ENCODE measurements at regions not wholly inside any gene's neighbourhood (a gene's known extent, or its start where the extent isn't known, plus 50 kb on each side); places are given as distances from the start of the nearest gene placed in this dataset.

GRCh38 chr4:41838590-41838989 is 90.1 kb upstream of the PHOX2B start:
- Mint-ChIP-seq H3K27ac (no peak overlapping the region), H3K36me3 (ENCODE audit: low read depth) (no peaks in the 10 kb centered on the region), H3K27me3 (peaks cover 4% of the 10 kb centered on the region), H3K9me3 (no peaks in the 10 kb centered on the region), H3K4me3 (no peak overlapping the region), H3K4me1 (peaks cover 2% of the 10 kb centered on the region)
- no peak for DNase-seq
- no peak for ATAC-seq

DNA sequence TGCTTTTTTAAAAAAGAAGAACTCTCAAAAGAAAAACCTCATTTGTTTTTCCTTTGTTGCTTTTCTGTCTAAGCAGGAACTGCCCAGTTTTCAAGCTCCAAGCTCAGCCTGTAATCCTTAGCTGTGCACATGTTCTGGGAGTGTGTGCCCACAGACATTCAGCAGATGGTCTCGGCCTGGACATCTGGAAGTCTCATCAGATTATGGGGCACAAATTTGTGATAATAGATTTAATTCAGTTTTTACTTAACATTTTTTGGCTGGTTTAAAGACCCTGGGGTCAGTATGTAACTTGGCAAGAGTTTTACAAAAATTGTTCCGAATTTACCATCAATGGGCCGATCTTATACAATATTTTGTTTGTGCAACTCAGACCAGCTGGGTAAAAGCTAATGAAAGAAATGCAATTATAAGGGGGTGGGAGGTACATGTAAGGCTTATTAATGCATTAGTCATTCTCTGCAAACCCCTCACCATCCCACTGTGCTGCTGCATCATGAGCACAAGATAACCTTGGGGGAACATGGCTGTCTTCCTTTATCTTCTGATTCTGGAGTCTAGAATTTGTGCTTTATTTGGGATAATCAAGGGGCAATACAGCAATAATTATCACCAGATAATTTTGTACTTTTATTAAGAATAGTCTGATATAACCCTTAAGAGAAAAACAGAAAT is 86.9 kb upstream of the PHOX2B start:
- no peaks in the 10 kb centered on the region for H3K36me3 Mint-ChIP-seq (ENCODE audit: low read depth)
- peaks cover 6% of the 10 kb centered on the region for H3K27me3 Mint-ChIP-seq
- no peaks in the 10 kb centered on the region for H3K9me3 Mint-ChIP-seq
- no peak overlapping the region for H3K4me3 Mint-ChIP-seq
- DNase-seq (no peak), ATAC-seq (no peak)
- peaks cover 2% of the 10 kb centered on the region for H3K4me1 Mint-ChIP-seq
- no peak overlapping the region for H3K27ac Mint-ChIP-seq

- H3K36me3 Mint-ChIP-seq (ENCODE audit: low read depth): no peaks in the 10 kb centered on the region
- no peak overlapping the region for H3K4me3 Mint-ChIP-seq
- DNase-seq (no peak), ATAC-seq (no peak)
- no peak overlapping the region for H3K27ac Mint-ChIP-seq
- H3K4me1 Mint-ChIP-seq: no peaks in the 10 kb centered on the region
- H3K27me3 Mint-ChIP-seq: peaks cover 9% of the 10 kb centered on the region
- H3K9me3 Mint-ChIP-seq: peaks cover 4% of the 10 kb centered on the region
Observed at GRCh38 chr4:41832961-41833360, 84.4 kb upstream of the PHOX2B start.

DNA sequence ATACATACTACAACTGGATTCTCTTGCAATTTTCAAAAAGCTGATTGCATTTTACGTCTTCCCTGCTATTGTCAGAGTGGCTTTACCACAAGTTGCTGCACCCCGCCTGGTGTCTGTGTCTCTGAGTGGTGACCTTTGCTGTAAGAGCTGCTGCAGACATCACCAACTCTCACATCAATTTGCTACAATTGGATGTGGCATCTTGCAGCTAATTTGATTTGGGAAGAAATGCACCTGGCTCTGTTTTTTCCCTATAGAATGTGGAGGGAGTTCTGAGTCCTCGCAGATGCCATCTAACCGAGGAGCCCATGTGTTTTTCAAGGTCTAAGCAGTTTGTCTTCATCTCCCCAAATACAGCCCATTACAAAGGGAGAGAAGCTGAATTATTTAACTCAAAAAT is 73.8 kb upstream of the PHOX2B start:
- no peaks in the 10 kb centered on the region for H3K36me3 Mint-ChIP-seq (ENCODE audit: low read depth)
- no peaks in the 10 kb centered on the region for H3K9me3 Mint-ChIP-seq
- no peaks in the 10 kb centered on the region for H3K4me1 Mint-ChIP-seq
- no peak overlapping the region for H3K27ac Mint-ChIP-seq
- H3K4me3 Mint-ChIP-seq: no peak overlapping the region
- ATAC-seq: no peak
- DNase-seq: no peak
- H3K27me3 Mint-ChIP-seq: peaks cover 11% of the 10 kb centered on the region

DNA sequence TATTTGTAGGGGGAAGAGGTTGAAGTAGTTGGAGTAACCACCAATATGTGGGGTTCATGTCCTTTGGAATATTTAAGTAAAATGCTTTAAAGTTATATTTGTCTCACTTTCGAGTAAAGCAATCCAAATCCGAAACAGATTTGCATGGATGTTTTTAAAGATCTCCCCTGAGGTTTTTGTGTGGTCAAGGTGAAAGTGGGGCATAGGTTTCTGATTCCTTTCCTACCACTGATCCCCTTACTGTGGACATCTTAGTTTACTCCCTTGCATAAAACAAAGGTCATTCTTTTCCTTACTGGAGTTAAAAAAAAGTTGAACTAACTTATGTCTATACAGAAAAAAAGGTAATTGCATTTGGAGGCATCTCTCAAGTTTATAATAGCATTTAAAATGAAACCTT is 71.9 kb upstream of the PHOX2B start:
- no peaks in the 10 kb centered on the region for H3K9me3 Mint-ChIP-seq
- H3K27me3 Mint-ChIP-seq: peaks cover 8% of the 10 kb centered on the region
- H3K4me3 Mint-ChIP-seq: no peak overlapping the region
- H3K36me3 Mint-ChIP-seq (ENCODE audit: low read depth): no peaks in the 10 kb centered on the region
- no peaks in the 10 kb centered on the region for H3K4me1 Mint-ChIP-seq
- H3K27ac Mint-ChIP-seq: no peak overlapping the region
- ATAC-seq (no peak), DNase-seq (no peak)

DNA sequence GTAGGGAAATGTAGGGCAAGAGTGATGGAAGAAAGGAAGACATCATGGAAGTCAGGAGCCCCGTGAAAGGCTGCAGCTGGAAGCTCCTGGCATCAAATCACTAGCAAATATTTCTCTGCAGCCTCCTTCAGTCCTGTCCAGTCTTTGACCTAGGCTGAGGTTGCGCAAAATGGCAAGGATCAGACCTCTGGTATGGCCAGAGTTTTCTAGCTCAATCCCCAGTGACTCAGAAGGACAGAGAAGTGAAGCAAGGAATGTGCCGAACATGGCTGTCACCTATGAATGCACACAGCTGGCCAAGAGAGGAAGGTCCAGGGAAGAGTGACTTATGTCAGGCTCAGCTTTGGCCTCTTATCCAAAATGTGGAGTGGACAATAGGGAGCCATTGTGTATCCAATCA is 71.1 kb upstream of the PHOX2B start:
- Mint-ChIP-seq H3K4me3 (no peak overlapping the region), H3K4me1 (no peaks in the 10 kb centered on the region), H3K27me3 (peaks cover 11% of the 10 kb centered on the region), H3K9me3 (no peaks in the 10 kb centered on the region), H3K36me3 (ENCODE audit: low read depth) (no peaks in the 10 kb centered on the region), H3K27ac (no peak overlapping the region)
- no peak for DNase-seq
- no peak for ATAC-seq

DNA sequence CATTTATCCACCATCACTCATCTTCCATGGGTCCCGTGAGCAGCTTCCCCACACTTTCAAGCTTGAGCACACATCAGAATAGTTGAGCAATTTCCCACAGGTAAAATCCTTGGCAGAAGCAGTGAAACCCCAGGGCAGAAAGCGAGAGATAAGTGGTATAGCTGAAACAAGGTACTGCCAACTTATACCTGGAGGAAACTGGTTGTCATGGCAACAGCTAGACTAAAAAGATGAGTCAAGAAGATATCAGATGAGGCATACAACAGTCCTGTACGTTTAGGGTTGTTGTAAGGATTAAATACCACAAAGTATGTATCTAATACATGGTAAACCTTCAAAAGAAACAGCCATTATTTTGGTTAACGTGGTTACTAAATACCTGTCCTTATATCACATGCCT is 66.9 kb upstream of the PHOX2B start:
- no peak overlapping the region for H3K4me3 Mint-ChIP-seq
- H3K27ac Mint-ChIP-seq: no peak overlapping the region
- ATAC-seq (no peak), DNase-seq (no peak)
- no peaks in the 10 kb centered on the region for H3K4me1 Mint-ChIP-seq
- no peaks in the 10 kb centered on the region for H3K9me3 Mint-ChIP-seq
- peaks cover 9% of the 10 kb centered on the region for H3K27me3 Mint-ChIP-seq
- no peaks in the 10 kb centered on the region for H3K36me3 Mint-ChIP-seq (ENCODE audit: low read depth)

DNA sequence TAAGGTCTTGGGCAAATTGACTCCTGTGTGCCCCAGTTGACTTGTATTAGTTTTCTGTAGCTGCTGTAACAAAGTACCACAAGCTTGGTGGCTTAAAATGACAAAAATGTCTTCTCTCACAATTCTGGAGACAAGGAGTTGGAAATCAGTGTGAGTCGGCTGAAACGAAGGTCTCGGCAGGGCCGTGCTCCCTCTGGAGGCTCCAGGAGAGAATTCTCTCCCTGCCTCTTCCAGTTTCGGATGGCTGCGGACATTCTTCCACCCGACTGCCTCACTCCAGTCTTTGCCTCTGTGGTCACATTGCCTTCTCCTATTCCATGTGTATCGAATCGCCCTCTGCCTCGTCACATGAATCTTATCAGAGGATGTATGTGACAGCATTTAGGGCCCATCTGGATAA is 66.0 kb upstream of the PHOX2B start:
- ATAC-seq: no peak
- peaks cover 9% of the 10 kb centered on the region for H3K27me3 Mint-ChIP-seq
- H3K4me1 Mint-ChIP-seq: no peaks in the 10 kb centered on the region
- no peaks in the 10 kb centered on the region for H3K9me3 Mint-ChIP-seq
- H3K4me3 Mint-ChIP-seq: no peak overlapping the region
- no peak for DNase-seq
- no peaks in the 10 kb centered on the region for H3K36me3 Mint-ChIP-seq (ENCODE audit: low read depth)
- no peak overlapping the region for H3K27ac Mint-ChIP-seq

DNA sequence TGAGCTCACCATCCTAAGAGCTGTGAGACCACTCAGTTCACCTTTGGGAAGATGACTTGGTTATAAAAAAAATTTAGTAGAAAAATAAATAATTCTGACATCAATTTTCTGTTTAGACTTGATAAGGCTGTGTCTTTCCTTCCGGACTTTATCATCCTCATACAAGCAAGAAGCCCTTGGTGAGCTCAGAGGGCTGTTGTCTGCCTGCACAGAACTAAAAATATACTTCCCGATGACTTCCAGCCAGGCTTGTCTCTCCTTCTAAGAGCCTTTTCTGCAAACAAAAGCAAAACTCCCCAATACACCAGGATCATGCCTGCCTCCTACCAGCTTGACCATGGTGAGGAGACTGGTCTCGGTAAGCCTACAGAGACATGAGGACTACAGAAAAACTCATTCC is 58.3 kb upstream of the PHOX2B start:
- peaks cover 3% of the 10 kb centered on the region for H3K9me3 Mint-ChIP-seq

DNA sequence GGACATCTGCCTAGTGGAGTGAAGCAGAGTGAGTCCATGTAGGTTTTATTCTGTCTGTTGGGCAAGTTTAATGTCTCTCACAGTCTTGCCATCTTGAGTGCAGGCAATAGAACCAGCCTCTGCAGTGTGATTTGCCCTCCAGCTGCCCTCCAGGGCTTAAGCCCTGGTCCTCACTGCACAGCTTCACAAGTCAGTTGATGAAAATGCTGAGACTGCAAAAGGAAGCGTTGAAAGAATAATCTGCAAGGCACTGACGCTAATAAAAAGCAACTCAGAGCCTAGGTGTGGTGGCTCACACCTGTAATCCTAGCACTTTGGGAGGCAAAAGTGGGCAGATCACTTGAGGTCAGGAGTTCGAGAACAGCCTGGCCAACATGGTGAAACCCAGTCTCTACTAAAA is 54.1 kb upstream of the PHOX2B start:
- no peaks in the 10 kb centered on the region for H3K4me1 Mint-ChIP-seq
- no peaks in the 10 kb centered on the region for H3K36me3 Mint-ChIP-seq (ENCODE audit: low read depth)
- ATAC-seq: no peak
- DNase-seq: no peak
- H3K4me3 Mint-ChIP-seq: no peak overlapping the region
- H3K27ac Mint-ChIP-seq: no peak overlapping the region
- H3K9me3 Mint-ChIP-seq: peaks cover 5% of the 10 kb centered on the region
- H3K27me3 Mint-ChIP-seq: peaks cover 10% of the 10 kb centered on the region

More for the DNA sequence above, 58.3 kb upstream of the PHOX2B start:
- Mint-ChIP-seq H3K36me3 (ENCODE audit: low read depth) (no peaks in the 10 kb centered on the region), H3K4me3 (no peak overlapping the region), H3K27ac (no peak overlapping the region), H3K4me1 (no peaks in the 10 kb centered on the region), H3K27me3 (peaks cover 15% of the 10 kb centered on the region)
- no peak for DNase-seq
- ATAC-seq: no peak

DNA sequence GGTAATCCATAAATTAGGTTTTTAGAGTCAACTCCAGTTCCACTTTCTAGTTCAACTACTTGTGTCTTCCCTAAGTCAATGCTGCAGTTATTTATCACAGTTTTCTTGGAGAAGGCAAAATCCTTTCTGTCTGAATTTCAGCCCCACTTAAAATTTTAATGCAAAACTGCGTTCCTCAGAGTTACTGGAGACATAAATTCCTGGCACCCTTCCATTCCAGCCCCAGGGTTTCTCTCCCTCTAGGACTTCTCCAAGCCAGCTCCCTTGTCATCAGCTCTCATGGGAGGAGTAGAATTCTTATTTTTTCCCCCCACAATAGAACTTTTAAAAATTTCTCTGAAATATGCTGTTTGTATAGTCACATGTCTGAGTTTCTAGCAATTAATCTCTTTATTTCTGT is 50.6 kb upstream of the PHOX2B start:
- no peak overlapping the region for H3K4me3 Mint-ChIP-seq
- no peak for DNase-seq
- ATAC-seq: no peak
- H3K4me1 Mint-ChIP-seq: no peaks in the 10 kb centered on the region
- no peak overlapping the region for H3K27ac Mint-ChIP-seq
- peaks cover 5% of the 10 kb centered on the region for H3K9me3 Mint-ChIP-seq
- H3K27me3 Mint-ChIP-seq: peaks cover 10% of the 10 kb centered on the region
- H3K36me3 Mint-ChIP-seq (ENCODE audit: low read depth): no peaks in the 10 kb centered on the region
